Body of pancreas (tissue), 4 donors: ENCODE measurements at regions not wholly inside any gene's neighbourhood (a gene's known extent, or its start where the extent isn't known, plus 50 kb on each side); places are given as distances from the start of the nearest gene placed in this dataset.

Source experiments
- ATAC-seq: fragments of 150-250 bp; one replicate; pipeline ENCODE4 v1.9.1; 2016
- DNase-seq, 4 donors: peaks; one replicate each; pipeline ENCODE4 v3.0.0-alpha.2; 2019
- H3K27ac ChIP-seq, 4 donors: fragments of 200-600 bp; sonication (generic); 1 replicate in 3 of 4; 2 replicates in 1 of 4; pipeline versions ENCODE4 v1.5.1 to v1.6.1; 2016 to 2019; ENCODE audit warnings: mild to moderate bottlenecking in 1 of 4, mixed read lengths in 1 of 4, moderate library complexity in 1 of 4
- H3K27me3 ChIP-seq, 2 donors: fragments of 200-600 bp; sonication (generic); one replicate each; pipeline ENCODE4 v1.6.0; 2016; ENCODE audit warnings: mild to moderate bottlenecking in 1 of 2
- H3K36me3 ChIP-seq, 2 donors: fragments of 200-600 bp; sonication (generic); replicated peaks in 1 of 2; 2 replicates each; pipeline ENCODE4 v1.5.1; 2016; ENCODE audit warnings: low read depth in 2 of 2; ENCODE audit not compliant: insufficient read depth in 1 of 2
- H3K4me1 ChIP-seq: fragments of 200-600 bp; sonication (generic); one replicate; pipeline ENCODE4 v1.6.0; 2016
- H3K4me3 ChIP-seq, 2 donors: fragments of 200-600 bp; sonication (generic); 1 replicate in 1 of 2; 2 replicates in 1 of 2; pipeline ENCODE4 v1.5.1; 2016 to 2019
- H3K9me3 ChIP-seq, 3 donors: fragments of 200-600 bp; sonication (generic); 1 replicate in 2 of 3; 2 replicates in 1 of 3; pipeline ENCODE4 v1.5.1; 2016
- POLR2A ChIP-seq, 3 donors: fragments of 450-650 bp; IDR thresholded peaks; one replicate each; pipeline ENCODE4 v1.6.1; 2016; ENCODE audit warnings: antibody characterized with exemption in 3 of 3, mild to moderate bottlenecking in 2 of 3
- WGBS, 2 donors: methylation state at CpG; one replicate each; pipeline ENCODE4 v1.1.5; 2017; 5-methylcytosine and 5-hydroxymethylcytosine counted together
- intact Hi-C: fragments of 100-400 bp; cut with DNase I; formaldehyde crosslinking; loops from one replicate; pipeline ENCODE4 v1.15.1; 2023
- TF ChIP-seq, protein P1 (sequence below), 7 experiments: fragments of 450-650 bp in 4 of 7; fragments of 200-600 bp in 3 of 7; sonication (generic) in 3 of 7; IDR thresholded peaks; one replicate each; pipeline ENCODE4 v1.5.1; 2016 to 2019; ENCODE audit warnings: antibody characterized with exemption in 7 of 7

DNA sequence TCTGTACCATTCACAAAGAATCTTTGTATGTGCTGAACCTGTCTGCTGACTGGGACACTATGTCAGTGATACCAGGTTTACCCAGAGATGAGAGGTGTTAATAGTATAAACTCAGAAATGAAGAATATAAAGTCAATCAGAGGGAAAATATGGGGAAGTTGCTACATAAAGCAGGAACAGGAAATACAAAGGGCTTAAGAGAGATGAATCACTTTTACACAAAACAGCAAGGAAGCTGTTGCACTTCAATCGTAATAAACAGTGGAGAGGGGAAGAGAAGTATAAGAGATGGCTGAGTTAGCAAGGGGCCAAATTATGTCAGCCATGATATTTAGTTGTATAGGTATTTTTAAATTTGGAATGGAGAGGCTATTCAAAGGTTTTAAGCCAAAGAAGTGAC lies 890.2 kb upstream of the NCAM2 start:
- TF ChIP-seq POLR2A (IDR thresholded peaks at IDR 0.05), result no peak
- TF ChIP-seq, protein P1, sequence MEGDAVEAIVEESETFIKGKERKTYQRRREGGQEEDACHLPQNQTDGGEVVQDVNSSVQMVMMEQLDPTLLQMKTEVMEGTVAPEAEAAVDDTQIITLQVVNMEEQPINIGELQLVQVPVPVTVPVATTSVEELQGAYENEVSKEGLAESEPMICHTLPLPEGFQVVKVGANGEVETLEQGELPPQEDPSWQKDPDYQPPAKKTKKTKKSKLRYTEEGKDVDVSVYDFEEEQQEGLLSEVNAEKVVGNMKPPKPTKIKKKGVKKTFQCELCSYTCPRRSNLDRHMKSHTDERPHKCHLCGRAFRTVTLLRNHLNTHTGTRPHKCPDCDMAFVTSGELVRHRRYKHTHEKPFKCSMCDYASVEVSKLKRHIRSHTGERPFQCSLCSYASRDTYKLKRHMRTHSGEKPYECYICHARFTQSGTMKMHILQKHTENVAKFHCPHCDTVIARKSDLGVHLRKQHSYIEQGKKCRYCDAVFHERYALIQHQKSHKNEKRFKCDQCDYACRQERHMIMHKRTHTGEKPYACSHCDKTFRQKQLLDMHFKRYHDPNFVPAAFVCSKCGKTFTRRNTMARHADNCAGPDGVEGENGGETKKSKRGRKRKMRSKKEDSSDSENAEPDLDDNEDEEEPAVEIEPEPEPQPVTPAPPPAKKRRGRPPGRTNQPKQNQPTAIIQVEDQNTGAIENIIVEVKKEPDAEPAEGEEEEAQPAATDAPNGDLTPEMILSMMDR (IDR thresholded peaks at IDR 0.05), result no peak
- ATAC-seq (no peak), DNase-seq (no peak)
- H3K27ac ChIP-seq, result no peak overlapping the region
- no peaks in the 10 kb centered on the region for H3K4me1 ChIP-seq
- no peaks in the 10 kb centered on the region for H3K9me3 ChIP-seq
- no peak overlapping the region for H3K4me3 ChIP-seq
- no peaks in the 10 kb centered on the region for H3K27me3 ChIP-seq
- WGBS, 2 donors, result 48 to 67% methylated on average over 1 of the region's 1 CpG
- no peaks in the 10 kb centered on the region for H3K36me3 ChIP-seq
- intact Hi-C loops, result no loop called here

DNA sequence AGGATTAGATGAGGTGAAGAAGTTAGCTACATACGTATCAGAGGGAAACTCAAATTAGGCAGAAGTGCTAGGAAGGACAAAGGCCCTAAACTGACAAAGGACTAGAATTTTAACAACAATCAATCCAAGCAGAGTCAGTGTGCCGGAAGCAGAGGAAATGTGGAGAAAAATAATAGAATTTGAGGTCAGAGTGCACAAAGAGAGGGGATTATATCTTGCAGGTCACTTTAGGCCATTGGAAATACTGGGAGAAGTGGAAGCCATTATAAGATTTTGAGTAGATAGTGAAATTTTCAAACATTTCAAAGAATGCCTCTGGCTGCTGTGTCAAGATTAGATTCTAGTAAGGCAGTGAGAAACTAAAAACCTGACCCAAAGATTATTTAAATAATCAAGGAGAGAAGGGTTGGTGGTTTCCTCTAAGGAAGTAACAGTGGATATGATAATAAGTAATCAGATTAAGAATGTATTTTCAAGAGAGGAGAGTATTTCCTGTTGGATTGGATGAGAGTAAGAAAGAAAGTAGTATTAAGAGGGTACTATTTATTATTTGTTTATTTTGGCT lies 889.2 kb upstream of the NCAM2 start:
- Histone ChIP-seq H3K4me3 (no peak overlapping the region), H3K4me1 (no peaks in the 10 kb centered on the region), H3K36me3 (no peaks in the 10 kb centered on the region), H3K9me3 (no peaks in the 10 kb centered on the region), H3K27me3 (no peaks in the 10 kb centered on the region), H3K27ac (no peak overlapping the region)
- intact Hi-C loops, result no loop called here
- ATAC-seq (no peak), DNase-seq (no peak)
- WGBS, 2 donors, result 69% methylated on average over 2 of the region's 2 CpGs
- TF ChIP-seq, protein P1 (IDR thresholded peaks at IDR 0.05), result no peak
- no peak for TF ChIP-seq POLR2A (IDR thresholded peaks at IDR 0.05)

DNA sequence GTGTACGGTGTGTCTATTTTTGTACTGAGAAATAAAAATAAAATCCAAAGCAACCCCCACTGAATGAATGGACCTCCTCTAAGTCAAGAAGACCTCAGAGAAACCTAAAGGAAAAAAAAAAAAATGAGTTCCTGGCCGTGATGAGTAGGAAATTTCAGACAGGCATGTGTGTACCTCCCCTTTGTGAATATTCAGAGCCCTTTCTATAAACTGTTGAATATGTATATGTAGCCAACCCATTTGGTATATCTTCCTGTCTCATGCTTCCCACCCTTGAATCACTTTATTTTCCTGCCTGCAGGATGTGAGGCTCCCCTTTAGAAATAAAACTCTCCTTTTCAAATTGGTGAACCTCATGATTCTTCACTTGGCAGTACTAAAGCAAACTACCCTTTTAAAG lies 887.8 kb upstream of the NCAM2 start:
- no peaks in the 10 kb centered on the region for H3K9me3 ChIP-seq
- H3K4me1 ChIP-seq, result no peaks in the 10 kb centered on the region
- no peak overlapping the region for H3K27ac ChIP-seq
- no peak overlapping the region for H3K4me3 ChIP-seq
- TF ChIP-seq POLR2A (IDR thresholded peaks at IDR 0.05), result no peak
- TF ChIP-seq, protein P1 (IDR thresholded peaks at IDR 0.05), result no peak
- no peaks in the 10 kb centered on the region for H3K27me3 ChIP-seq
- H3K36me3 ChIP-seq, result no peaks in the 10 kb centered on the region
- ATAC-seq (no peak), DNase-seq (no peak)
- intact Hi-C loops, result no loop called here
- 58 to 64% methylated on average over 2 of the region's 2 CpGs for WGBS, 2 donors

DNA sequence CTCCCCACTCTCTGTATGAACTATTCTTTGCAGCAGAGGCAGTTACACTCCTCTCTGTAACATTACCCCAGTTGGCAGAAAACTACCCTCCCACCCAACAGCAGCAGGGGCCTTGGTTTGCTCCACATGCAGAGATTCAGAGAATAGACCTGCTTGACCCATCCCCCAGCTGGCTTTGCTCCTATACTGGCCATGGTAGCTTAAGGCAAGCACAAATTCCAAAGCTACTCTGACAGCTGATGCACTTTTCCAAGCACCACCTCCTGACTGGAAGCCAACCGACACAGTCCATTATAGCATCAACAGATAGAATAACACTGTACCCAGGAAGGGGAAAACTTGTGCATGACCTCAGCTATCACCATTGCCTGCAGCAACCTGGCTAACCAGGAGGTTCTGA lies 846.5 kb upstream of the NCAM2 start:
- no peak for DNase-seq
- H3K27ac ChIP-seq, result no peak overlapping the region
- H3K4me1 ChIP-seq, result no peaks in the 10 kb centered on the region
- peaks cover 0 to 13% (median 0%) of the 10 kb centered on the region in 3 donors for H3K9me3 ChIP-seq
- WGBS, 2 donors, result 69 to 88% methylated on average over 1 of the region's 1 CpG
- intact Hi-C loops, result no loop called here
- TF ChIP-seq, protein P1 (IDR thresholded peaks at IDR 0.05), result no peak
- no peak for TF ChIP-seq POLR2A (IDR thresholded peaks at IDR 0.05)
- H3K27me3 ChIP-seq, result no peaks in the 10 kb centered on the region
- H3K4me3 ChIP-seq, result no peak overlapping the region
- ATAC-seq, result no peak
- no peaks in the 10 kb centered on the region for H3K36me3 ChIP-seq

DNA sequence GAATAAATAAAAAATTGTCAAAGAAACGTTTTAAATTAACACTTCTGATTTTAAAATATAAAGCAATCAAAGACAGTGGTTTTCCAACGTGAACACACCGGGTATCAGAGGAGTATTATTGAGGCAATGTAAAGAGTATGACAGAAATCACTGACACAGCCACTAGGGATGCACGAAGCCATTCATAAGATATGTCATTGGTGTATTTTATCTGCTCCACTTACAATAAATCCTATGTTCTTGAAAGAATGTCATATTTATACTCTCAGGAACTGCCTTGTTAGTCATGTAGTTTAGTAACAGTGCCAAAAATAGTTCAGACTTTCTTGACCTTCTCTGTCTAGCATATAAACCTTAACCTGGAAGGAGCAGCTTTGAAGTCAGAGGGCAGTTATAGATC lies 835.0 kb upstream of the NCAM2 start:
- no peaks in the 10 kb centered on the region for H3K27me3 ChIP-seq
- H3K4me1 ChIP-seq, result no peaks in the 10 kb centered on the region
- intact Hi-C loops, result no loop called here
- no peak overlapping the region for H3K4me3 ChIP-seq
- H3K9me3 ChIP-seq, result no peaks in the 10 kb centered on the region
- ATAC-seq, result no peak
- WGBS, 2 donors, result 45 to 54% methylated on average over 4 of the region's 4 CpGs
- no peaks in the 10 kb centered on the region for H3K36me3 ChIP-seq
- H3K27ac ChIP-seq, result no peak overlapping the region
- TF ChIP-seq, protein P1 (IDR thresholded peaks at IDR 0.05), result no peak
- TF ChIP-seq POLR2A (IDR thresholded peaks at IDR 0.05), result no peak
- no peak for DNase-seq
